ENCODE measurements at regions not wholly inside any gene's neighbourhood (a gene's known extent, or its start where the extent isn't known, plus 50 kb on each side); places are given as distances from the start of the nearest gene placed in this dataset.
A peak's percentile ranks its signal among the peaks of the same experiment; 100 is the strongest.

GRCh38 chr15:68518046-68518445, 60.7 kb upstream of the CORO2B start:
- peak; percentile 55 for ATAC-seq
- intact Hi-C loops (cut with micrococcal nuclease) = no loop called here

GRCh38 chr15:68518785-68519430, 59.9 kb upstream of the CORO2B start:
- ATAC-seq = no peak
- no peak for DNase-seq
- intact Hi-C loops (cut with micrococcal nuclease) = no loop called here

More at GRCh38 chr15:68518046-68518445, 60.7 kb upstream of the CORO2B start:
- DNase-seq = no peak

- peak; percentile 35 for ATAC-seq
- intact Hi-C loops (cut with micrococcal nuclease) = no loop called here
- no peak for DNase-seq
These were observed 53.8 kb upstream of the CORO2B start for GRCh38 chr15:68524753-68525584.

GRCh38 chr15:68525815-68526214, 53.0 kb upstream of the CORO2B start:
- DNase-seq (no peak), ATAC-seq (no peak)
- intact Hi-C loops (cut with micrococcal nuclease) = no loop called here

GRCh38 chr15:68526269-68526668, 52.5 kb upstream of the CORO2B start:
- intact Hi-C loops (cut with micrococcal nuclease) = no loop called here
- no peak for DNase-seq
- no peak for ATAC-seq

GRCh38 chr15:68526784-68527183, 52.0 kb upstream of the CORO2B start:
- no peak for ATAC-seq
- intact Hi-C loops (cut with micrococcal nuclease) = no loop called here
- no peak for DNase-seq

GRCh38 chr15:68528626-68529290, 50.0 kb upstream of the CORO2B start:
- intact Hi-C loops (cut with micrococcal nuclease) = no loop called here
- ATAC-seq (no peak), DNase-seq (no peak)
